HFFc6 (cell line): ENCODE measurements at regions not wholly inside any gene's neighbourhood (a gene's known extent, or its start where the extent isn't known, plus 50 kb on each side); places are given as distances from the start of the nearest gene placed in this dataset.

ENCODE experiments used
- DNase-seq: peaks from one replicate; pipeline ENCODE4 v3.0.0-alpha.2; 2018
- H3K27ac Mint-ChIP-seq: 2 replicates; pipeline ENCODE4 v1.8.0; 2020; ENCODE audit warnings: mild to moderate bottlenecking, mixed read lengths
- H3K27me3 Mint-ChIP-seq: 2 replicates; pipeline ENCODE4 v1.8.0; 2021; ENCODE audit warnings: mild to moderate bottlenecking, moderate library complexity, mixed read lengths; ENCODE audit not compliant: insufficient read depth
- H3K36me3 Mint-ChIP-seq: 2 replicates; pipeline ENCODE4 v1.8.0; 2021; ENCODE audit warnings: low read depth, mixed read lengths
- H3K4me1 Mint-ChIP-seq: 2 replicates; pipeline ENCODE4 v1.8.0; 2020; ENCODE audit warnings: low read depth, mixed read lengths
- H3K4me3 Mint-ChIP-seq: 2 replicates; pipeline ENCODE4 v1.8.0; 2020; ENCODE audit warnings: mild to moderate bottlenecking, moderate library complexity, mixed read lengths
- H3K9me3 Mint-ChIP-seq: 2 replicates; pipeline ENCODE4 v1.8.0; 2020; ENCODE audit warnings: mild to moderate bottlenecking, mixed read lengths
- TF ChIP-seq, protein P1 (sequence below): fragments of 200-600 bp; sonication (generic); IDR thresholded peaks from 2 replicates; pipeline ENCODE4 v1.5.0; 2021; ENCODE audit warnings: antibody characterized with exemption, mild to moderate bottlenecking

DNA sequence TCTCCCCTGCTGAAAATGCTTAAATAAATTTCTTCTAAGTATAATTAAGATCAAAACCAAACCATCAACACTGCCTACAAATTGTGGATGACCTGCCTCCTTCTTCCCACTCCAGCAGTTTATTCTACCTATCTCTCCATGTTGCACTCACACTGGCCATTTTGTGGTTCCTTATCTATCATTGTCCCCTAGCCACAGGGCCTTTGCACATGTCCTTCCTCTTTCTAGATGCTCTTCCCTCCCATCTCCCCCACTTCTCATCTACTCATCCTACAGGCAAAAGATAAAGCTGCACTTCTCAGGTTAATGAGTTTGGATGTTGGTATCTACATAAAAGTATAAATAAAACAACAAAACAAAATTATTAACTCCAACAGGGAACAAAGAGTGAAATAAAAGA is 70.6 kb upstream of the CCNG1 start:
- Mint-ChIP-seq H3K27me3 (0 out of 2 replicates have a peak, but pooled peaks cover 2% of the 10 kb centered on the region), H3K4me1 (no peaks in the 10 kb centered on the region), H3K4me3 (no peak overlapping the region), H3K9me3 (peaks cover 4% of the 10 kb centered on the region; the same call in 1 of the 2 replicates), H3K36me3 (no peaks in the 10 kb centered on the region), H3K27ac (no peak overlapping the region)
- no peak for DNase-seq
- TF ChIP-seq, protein P1, sequence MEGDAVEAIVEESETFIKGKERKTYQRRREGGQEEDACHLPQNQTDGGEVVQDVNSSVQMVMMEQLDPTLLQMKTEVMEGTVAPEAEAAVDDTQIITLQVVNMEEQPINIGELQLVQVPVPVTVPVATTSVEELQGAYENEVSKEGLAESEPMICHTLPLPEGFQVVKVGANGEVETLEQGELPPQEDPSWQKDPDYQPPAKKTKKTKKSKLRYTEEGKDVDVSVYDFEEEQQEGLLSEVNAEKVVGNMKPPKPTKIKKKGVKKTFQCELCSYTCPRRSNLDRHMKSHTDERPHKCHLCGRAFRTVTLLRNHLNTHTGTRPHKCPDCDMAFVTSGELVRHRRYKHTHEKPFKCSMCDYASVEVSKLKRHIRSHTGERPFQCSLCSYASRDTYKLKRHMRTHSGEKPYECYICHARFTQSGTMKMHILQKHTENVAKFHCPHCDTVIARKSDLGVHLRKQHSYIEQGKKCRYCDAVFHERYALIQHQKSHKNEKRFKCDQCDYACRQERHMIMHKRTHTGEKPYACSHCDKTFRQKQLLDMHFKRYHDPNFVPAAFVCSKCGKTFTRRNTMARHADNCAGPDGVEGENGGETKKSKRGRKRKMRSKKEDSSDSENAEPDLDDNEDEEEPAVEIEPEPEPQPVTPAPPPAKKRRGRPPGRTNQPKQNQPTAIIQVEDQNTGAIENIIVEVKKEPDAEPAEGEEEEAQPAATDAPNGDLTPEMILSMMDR, result no peak

DNA sequence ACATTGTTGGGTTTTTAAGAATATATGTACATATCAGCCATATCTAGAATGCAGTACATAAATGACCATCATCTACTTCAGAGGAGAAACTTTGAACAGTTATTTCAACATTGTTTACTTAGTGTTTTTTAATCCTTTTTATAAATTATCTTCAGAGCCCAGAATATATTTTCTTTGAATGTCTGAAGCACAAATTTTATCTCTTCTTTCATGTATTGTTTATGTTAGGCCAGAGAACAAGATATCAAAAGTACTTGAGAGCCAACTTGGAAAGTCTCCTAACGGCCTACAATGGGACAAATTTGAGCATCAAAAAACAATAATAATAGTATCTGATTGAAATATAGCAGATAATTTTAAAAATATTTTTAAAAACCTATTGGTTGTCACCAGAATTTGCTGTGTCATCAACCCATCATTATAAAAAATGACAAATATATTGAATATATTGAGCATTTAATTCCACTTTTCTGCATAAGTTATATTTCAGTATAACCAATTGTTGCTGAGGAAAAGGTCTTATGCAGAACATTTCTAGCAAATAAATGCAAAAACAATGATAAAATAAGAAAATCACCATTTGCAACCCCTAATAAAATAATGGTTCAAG is 67.5 kb upstream of the CCNG1 start:
- no peak overlapping the region for H3K4me3 Mint-ChIP-seq
- H3K27me3 Mint-ChIP-seq, result 0 out of 2 replicates have a peak, but pooled peaks cover 2% of the 10 kb centered on the region
- H3K36me3 Mint-ChIP-seq, result no peaks in the 10 kb centered on the region
- DNase-seq, result no peak
- no peaks in the 10 kb centered on the region for H3K4me1 Mint-ChIP-seq
- H3K9me3 Mint-ChIP-seq, result peaks cover 4% of the 10 kb centered on the region; the same call in 1 of the 2 replicates
- TF ChIP-seq, protein P1, result no peak
- no peak overlapping the region for H3K27ac Mint-ChIP-seq

DNA sequence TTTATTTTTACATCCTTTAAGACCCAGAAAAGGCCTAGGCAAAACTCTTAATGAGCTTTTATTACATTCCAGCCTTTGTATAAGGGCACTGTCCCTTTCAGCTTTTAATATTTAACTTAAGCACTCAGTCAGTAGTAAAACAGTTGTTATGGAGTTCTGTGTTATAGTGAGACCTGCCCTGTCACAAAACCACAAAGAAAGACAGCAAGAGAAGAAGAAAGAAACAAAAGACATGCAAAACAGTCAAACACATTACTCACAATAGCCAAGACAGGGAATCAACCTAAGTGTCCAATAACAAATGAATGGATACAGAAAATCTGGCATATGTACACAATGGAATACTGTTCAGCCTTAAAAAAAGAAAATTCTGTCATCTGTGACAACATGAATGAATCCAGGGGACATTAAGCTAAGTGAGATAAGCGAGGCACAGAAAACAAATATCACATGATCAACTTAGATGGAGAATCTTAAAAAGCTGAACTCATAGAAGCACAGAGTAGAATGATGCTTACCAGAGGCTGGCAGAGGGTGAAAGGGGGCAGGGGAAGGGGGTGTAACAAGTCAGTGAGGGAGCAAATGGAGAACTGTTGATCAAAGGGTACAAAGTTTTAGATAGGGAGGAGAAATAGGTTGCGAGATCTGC is 63.8 kb upstream of the CCNG1 start:
- Mint-ChIP-seq H3K4me1 (no peaks in the 10 kb centered on the region), H3K4me3 (no peak overlapping the region), H3K36me3 (no peaks in the 10 kb centered on the region), H3K27ac (no peak overlapping the region), H3K9me3 (no peaks in the 10 kb centered on the region), H3K27me3 (no peaks in the 10 kb centered on the region; the same call in 1 of the 2 replicates)
- no peak for DNase-seq
- TF ChIP-seq, protein P1, result no peak

DNA sequence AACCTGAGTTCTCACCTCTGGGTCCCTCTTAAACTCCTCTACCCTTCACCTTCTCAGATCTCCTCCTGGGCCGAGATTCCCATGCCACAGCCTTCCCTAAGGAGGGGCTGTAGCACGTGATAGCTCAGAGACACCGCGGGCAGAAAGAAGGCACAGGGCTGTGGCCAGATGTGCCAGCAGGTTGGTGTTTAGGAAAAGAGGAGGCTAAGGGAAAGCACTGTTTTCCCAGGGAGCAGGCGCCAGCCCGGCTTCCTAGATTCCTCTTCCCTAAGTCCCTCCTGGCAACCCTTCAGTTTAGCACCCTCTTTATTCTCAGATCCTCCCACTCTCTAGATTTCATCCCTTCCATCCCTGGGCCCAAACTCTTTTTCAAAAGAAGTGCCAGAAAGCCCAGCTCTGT is 59.4 kb upstream of the CCNG1 start:
- TF ChIP-seq, protein P1, result no peak
- H3K36me3 Mint-ChIP-seq, result no peaks in the 10 kb centered on the region
- no peak overlapping the region for H3K27ac Mint-ChIP-seq
- peaks cover 10% of the 10 kb centered on the region for H3K4me1 Mint-ChIP-seq
- H3K27me3 Mint-ChIP-seq, result no peaks in the 10 kb centered on the region; the same call in 1 of the 2 replicates
- no peak for DNase-seq
- no peaks in the 10 kb centered on the region for H3K9me3 Mint-ChIP-seq
- H3K4me3 Mint-ChIP-seq, result no peak overlapping the region

DNA sequence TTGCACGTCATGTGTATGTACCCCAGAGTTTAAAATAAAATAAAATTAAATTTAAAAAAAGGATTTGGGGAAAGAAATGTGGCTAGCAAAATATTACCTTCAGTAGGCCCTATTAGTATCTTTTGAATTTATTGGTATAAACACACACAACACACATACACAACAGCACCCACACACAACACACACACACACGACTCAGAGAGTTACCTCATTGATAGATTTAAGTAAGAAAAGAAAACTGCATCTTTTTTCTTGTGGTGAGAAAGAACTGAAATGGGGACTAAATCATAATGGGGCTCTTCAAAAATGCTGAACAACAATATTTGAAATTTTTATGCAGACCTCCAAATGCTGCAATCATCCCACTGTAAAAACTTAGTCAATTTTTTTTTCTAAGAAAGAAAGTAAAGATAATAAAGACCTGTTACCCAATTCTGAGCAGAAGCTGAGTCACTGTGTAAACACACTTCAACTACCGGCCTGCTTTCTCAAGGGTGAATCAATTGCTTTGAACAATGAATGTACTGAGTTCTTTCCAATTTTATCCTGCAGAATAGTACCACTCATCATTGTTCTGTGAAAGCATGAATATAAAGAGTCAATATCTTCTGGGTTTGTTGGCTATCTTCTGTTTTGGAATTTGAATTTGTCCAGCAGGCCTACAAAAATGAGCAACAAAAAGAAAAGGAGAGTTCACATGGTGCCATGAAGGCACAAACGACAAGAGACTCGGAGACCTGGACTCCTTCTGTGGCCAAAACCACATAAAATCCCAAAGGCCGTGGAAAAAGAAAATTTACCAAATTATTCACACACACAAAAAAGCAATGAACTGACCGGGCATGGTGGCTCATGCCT is 57.9 kb upstream of the CCNG1 start:
- no peaks in the 10 kb centered on the region for H3K36me3 Mint-ChIP-seq
- no peaks in the 10 kb centered on the region for H3K9me3 Mint-ChIP-seq
- TF ChIP-seq, protein P1, result no peak
- no peak overlapping the region for H3K4me3 Mint-ChIP-seq
- H3K4me1 Mint-ChIP-seq, result peaks cover 10% of the 10 kb centered on the region
- peak; percentile 35 for DNase-seq
- no peak overlapping the region for H3K27ac Mint-ChIP-seq
- H3K27me3 Mint-ChIP-seq, result no peaks in the 10 kb centered on the region; the same call in 1 of the 2 replicates
